Embryonic facial prominence (tissue), 1 donor: ENCODE measurements at regions not wholly inside any gene's neighbourhood (a gene's known extent, or its start where the extent isn't known, plus 50 kb on each side); places are given as distances from the start of the nearest gene placed in this dataset.

Experiments used
- DNase-seq: peaks from one replicate; pipeline ENCODE4 v3.0.0-alpha.2; 2016; ENCODE audit errors: extremely low spot score

DNA sequence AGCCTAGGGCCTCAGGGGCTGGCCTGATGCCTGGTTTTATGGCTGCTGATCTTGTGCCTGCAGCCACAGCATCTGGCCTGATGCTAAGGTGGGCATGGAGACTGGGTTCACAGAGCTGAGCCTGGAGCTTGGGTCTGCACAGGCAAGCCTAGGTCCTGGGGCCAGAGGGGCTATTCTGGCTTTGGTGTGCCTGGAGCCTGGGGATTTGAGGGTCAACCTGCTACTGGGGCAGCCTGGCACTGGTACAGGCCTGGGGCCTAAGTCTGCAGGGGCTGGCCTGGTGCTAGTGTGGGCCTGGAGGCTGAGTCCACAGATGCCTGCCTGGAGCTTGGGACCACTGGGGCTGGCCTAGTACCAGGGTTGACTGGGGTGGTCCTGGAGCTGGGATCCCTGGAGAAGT, 481.8 kb upstream of the GHITM start:
- DNase-seq = no peak

DNA sequence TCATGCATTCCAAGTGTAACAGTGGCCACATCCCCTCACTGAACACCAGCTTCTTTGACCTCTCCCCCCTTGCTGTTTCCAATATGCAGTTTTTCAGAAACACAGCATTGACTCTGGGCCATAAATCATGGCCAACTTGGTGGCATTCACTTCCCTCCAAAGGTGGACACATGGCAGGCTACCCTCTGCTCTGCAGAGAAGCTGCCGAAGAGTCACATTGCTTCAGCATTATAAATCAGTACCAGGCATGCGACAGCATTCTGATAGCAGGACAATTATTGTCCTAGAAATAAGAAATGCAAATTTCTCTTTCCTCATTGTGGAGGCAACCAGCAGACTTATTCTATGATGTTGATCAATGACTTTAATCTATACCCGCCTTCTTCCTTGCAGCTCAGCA, 475.4 kb upstream of the GHITM start:
- no peak for DNase-seq

DNA sequence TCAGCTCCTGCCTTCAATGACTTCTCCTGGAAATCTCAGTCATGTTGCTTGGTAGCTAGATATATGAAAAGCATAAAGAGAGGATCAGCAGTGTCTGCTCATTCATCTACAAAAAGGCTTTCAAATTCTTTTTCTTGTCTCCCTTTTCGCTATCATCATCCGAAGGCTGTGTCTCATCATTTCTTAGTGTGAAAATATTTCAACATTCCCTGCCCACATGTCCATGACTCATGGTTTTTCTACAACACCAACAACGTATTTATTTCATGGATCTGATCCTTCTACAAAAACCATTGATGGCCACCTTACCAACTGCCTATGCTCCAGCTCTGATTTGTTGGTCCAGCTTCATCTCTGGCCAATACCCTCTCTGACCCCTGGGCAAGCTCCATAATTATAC, 472.5 kb upstream of the GHITM start:
- DNase-seq = no peak

DNA sequence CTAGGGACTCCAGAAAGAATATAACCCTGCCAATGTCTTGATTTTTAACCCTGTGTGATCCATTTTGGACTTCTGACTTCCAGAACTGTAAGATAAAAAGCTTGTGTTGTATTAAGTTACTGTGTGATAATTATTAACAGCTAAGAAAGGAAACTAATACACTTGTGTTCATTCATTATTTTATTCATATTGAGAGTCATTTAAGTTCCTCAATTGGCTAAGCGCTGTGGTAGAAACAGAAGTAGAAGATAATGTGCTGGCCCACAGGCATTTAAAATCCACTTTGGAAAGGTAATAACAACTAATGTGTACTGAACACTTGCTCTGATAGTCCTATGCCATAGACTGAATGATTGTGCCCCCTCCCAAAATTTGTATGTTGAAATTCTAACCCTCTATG, 471.7 kb upstream of the GHITM start:
- DNase-seq = no peak

DNA sequence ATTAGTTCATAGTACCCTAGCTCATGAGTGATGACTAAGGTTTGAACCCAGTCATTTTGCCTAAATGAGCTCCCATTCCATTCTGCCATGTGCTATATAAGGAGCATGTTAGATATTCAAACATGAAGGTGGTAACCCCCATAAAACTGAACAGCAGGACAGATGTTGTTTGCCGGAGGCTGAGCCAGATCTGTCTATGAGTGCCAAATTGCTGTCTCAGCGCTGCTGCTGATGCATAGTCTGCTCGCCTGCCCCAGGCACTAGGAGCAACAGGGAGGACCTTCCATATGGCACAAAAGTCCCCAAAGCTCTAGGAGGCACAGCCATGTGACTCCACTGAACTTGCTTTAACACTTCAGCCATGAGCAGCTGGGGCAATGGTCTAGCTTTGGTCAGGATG, 466.0 kb upstream of the GHITM start:
- no peak for DNase-seq

DNA sequence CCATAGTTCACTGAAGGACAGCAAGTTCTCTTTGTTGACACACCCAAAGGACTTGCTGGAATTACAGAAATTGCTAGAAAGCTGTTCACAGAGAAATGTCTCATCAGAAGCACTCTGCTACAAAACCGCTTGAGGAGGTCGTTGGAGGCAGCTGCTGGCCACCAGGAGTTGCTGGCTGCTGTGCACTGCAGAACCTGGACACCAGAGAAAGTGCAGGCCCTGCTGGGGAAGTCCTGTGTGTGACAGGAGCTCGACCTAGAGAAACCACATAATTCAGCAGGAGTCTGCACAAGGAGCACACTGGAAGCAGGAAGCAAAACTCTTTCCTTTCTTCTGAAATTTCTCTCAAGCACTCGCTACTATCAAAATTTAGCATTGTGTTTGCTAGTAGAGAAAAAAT, 461.5 kb upstream of the GHITM start:
- no peak for DNase-seq

DNA sequence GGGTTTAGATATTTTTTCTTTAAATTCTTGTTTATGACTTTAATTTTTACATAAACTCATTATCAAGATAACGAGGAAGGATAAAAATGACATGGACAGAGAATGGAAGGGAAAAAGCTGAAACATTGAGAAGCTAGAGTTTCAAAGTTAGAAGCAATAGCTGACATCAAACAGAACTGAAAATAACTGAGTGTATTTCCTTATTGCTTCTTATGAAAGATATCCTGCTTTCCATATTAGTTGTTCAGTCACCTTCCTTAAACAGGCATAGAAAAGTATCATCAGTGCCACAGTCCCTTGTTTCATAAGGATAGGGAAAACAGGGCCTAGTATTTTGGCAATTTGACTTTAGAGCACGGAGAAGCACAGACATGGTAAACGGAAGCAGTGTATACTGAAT, 460.5 kb upstream of the GHITM start:
- no peak for DNase-seq

DNA sequence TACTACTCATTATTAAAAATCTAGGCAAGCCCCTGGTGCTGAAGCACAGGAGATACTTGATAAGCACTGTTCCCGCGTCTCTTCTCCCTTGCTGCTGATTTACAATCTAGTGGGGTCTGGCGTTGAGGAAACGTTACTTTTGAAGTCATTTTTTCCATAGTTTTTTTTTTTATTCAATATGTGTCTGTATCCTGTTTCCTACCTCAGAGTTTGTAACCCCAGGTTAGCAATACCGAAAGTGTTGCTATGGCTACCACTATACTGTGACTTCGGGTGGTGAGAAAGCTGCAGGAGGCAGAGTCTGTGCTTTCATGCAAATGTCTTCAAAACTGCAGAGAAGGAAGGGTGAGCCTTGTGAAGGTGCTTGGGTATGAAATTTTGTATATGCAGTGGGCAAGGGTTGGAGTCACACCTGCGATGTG, 458.8 kb upstream of the GHITM start:
- DNase-seq = no peak

DNA sequence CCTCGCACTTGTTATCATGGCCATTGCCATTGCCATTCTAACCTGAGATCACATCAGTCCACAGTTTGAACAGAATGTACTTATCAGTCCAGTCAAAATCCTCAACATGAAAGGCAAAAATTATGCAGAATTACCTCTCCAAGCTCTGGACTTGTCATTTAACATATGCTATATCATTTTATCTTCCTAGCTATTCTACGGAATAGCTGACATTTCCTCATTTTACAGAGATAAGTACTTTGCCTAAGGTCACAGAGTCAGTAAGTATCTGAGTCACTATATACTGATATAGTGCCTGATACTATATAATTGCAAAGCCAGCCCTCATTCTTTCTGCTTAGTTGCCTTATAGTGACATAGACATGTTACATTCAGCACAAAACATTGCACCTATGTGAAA, 456.9 kb upstream of the GHITM start:
- DNase-seq = no peak

DNA sequence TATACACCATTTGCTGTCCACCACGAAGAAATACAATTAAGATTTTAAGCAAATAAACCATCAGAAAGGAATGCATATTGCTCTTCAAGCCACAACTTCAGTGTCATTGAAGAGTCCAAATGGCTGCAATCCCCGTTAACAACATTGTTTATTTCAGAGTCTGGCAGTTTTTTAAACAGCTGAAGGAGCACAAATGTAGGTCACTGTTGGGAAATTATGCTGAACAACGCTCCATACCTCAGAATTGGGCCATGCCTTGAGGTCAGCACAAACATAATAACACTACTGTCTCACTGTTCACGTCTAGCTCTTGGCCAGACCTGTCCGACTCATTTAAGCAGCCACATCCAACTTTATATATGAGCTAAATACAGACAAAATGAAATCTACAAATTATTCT, 453.9 kb upstream of the GHITM start:
- no peak for DNase-seq

DNA sequence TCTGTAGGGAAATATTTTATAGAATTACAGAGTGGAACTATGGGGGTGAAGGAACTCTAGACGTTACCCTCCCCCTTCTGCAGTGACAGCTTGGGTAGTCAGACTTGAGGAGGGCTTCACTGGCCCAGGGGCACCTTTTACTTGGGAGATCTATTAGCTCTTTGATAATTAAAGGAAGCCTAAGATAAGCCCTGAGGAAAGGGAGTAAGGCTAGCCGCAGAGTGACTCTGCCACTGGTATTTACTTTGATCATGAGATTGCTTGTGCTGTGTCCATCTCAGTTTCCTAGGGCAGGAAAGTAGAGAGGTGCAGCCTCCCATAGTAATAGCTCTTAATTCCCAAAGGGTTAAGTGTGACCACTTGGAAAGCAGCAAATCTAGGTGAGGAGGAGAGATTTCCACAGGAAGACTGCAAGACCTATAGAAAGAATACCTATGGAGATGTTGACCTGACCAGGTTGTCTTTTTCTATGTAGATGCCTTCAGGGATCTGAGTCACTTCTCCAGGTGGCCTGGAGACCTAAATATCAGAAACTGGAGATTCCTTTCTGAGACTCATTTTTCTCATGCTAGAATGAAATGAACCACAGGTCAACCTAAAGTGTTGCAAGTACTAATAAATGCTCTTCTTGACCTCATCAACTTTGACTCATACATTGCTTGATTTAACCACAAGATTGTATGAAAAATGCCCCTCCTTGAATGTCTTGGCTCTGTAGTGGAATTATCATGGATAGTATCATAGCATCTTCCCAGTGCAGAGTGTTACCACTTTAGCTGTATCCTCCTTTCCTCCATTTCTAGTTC, 447.3 kb upstream of the GHITM start:
- no peak for DNase-seq

DNA sequence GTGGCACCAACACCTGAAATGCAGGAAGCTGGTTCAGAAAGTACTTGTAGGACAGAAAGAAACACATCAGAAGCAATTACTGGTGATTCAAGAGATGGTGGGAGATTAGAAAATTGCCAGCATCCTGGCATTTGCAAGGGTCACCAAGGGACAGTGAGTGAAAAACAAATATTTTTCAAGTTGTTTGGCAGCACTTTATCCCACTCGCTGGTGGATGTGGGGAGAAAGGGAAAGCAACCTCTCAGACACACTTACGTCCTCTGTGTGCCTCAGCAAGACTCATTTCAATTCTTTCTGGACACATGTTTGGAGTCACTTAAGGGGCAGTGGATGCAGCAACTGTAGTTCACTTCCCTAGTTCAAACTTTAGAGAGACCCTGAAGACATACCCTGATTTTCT, 440.4 kb upstream of the GHITM start:
- DNase-seq = no peak

DNA sequence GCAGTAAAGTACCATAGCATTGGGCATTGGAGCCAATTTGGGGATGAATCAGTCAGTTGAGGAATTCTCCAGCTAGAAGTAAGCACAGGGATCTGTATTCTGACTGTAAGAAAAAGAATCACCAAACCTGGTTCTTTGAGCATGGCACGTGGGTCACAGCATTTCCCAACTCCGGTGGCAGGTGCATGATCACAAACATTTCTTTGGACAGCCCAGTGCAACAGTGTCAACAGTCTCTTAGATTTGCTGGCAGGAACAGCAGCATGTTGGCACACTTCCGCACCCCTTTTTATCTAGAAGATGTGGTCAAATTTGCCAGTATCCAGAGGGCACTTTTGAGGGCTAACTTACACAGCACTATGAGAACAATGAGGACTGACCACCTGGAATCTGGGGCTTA, 437.5 kb upstream of the GHITM start:
- no peak for DNase-seq

DNA sequence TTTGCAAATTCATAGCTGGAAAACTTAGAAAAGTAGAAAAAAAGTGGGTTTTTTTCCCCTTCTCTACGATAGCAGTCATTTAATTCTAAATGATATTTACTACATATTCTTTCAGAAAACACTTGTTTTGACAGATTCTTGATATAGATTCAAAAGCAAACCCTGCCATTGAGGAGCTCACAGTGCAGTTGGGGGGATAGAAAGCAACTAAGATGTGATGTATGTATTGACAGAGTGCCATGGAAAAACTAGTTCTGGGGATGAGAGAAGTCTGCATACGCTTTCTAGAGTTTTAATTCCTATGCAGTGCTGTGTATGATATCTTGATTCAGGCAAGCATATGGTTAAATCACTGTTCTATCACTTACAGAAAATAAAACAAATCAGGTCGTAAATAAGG, 436.6 kb upstream of the GHITM start:
- DNase-seq = no peak

DNA sequence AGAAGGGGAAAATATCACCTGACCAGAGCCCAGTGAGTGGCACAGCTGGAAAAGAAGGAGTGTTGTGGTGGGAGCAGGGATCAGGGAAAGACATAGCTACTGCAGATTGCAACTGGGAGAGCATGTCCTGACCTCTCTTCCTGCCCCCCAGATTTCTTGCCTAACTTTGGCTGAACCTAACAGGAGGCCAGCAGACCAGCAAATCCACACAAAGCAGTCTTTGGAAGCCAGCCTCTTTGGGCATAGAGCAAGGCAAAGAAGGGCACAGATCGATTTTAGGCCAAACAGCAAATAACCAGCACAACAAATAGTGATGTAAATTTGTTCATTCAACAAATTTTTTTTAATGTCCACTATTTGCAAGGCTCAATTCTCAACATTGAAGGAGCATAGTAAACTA, 433.2 kb upstream of the GHITM start:
- DNase-seq = no peak

DNA sequence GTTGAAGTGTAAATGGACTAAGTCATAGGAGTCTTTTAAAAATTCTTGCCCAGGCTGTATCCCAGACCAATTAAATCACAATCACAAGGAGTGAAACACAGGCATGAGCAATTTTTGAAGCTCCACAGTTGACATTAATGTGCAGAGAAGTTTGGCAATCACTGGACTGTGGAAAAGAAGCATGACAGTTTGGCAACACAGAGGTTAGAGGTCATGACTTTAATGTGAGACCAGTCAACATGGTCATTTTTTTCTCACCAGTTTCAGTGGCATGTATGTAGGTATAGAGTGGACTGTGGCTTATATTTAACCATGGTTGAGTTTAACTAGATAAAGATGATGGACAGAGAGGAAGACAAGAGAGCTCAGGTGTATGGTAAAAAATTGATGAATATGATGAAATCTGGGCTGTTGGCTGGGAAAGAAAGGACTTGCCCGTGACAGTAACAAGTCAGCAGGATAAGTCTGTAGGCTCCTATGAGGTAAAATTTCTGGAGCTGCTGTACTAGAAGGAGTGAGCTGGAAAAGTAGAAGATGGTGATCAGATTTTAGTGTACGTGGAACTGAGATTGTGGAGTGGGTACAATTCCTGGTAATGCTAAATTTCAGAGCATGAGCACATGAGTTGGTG, 432.2 kb upstream of the GHITM start:
- no peak for DNase-seq

DNA sequence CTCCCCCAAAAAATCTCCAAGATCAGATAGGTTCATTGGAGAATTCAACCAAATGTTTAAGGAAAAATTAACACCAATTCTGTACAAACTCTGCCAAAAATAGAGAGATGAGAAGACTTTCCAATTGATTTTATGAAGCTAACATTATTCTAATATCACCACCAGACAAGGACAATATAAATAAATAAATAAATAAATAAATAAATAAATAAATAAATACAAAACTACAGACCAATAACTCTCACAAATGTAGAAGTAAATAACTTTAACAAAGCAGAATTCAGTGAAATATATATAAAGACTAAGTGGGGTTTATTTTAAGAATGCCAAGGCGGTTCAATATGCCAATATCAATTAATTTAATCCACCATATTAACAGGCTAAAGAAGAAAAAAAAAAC, 425.9 kb upstream of the GHITM start:
- DNase-seq = no peak

DNA sequence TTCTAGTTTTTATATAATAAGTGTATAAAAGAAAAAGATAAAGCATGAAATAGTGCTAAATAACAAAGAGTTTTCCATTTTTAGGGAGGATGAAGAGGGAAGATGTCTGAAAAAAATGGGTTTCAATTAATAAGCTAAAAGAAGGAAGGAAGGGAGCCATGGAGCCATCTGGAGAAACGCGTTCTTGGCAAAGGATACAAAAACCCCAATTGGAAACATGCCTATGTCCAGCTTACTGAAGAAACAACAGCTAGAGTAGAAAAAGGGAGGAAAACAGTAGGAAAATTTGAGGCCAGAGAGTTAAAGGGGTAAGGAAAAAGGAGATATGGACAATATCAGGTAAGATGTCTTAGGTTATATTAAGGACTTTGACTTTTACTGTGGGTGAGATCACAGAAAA, 416.2 kb upstream of the GHITM start:
- DNase-seq = no peak

DNA sequence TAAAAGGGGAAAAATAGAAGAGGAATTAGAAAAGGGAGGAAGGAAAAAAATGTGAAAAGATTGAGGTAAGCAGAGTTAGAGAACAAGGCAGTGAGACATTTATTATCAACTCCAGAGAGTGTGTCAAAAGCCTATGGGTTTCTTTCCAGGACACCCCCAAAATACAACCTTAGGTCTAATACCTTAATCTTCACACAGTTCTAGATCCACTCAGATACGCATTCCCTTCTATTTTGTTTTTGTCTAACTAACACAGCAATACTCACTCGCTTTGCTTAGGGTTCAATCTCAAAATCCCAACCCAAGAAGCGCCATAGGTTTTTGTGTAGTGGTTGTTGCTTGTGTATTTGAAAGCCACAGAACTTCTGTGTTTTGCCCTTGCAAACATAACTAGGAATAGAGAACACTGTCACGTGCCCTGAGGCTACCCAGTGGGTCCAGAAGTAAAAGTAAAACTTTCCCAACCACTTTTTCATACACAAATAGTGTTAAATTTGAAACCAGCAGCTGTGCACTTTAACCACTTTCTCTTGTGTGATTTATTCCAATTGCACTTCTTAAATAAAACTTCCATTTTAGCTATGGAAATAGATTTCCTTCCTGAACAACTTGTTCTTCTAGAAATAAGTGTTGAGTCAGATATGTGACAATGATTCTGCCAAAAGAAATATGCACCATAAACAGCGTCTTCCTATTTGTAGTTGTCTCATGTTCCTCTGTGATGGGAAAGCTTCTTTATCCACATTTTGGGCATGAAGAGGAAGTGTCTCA, 414.7 kb upstream of the GHITM start:
- DNase-seq = no peak

DNA sequence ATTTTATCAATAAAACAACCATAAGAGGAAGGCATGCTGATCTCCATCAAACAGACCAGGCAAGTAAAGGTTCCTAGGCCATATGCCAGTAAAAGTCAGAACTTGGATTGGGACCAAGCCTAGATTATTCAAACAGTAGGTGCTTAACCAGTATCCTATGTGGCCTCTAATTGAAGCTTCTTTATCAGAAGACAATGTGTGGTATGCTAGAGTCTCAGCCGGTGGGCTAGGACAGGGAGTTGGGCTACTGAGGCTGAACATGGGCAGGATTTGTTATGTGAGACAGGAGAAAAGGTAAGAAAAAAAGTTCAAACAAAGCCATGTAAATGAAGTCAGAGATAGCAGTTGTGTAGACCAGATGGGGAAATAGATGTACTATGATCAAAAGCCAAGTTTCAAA, 413.7 kb upstream of the GHITM start:
- DNase-seq = no peak

DNA sequence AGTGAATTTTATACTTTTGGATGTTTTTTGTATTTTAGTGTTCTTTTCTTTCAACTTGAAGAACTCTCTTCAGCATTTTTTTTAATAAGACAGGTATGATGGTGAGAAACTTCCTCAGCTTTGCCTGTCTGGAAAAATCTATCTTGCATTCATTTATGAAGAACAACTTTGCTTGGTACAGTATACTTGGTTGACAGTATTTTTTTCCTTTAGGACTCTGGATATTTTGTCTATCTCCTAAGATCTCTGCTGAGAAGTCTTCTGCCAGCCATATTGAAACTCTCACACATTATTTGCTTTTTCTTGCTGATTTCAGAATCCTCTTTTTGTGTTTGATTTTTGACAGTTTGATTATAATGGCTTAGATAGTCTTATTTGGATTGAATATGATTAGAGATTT, 405.0 kb upstream of the GHITM start:
- DNase-seq = no peak

DNA sequence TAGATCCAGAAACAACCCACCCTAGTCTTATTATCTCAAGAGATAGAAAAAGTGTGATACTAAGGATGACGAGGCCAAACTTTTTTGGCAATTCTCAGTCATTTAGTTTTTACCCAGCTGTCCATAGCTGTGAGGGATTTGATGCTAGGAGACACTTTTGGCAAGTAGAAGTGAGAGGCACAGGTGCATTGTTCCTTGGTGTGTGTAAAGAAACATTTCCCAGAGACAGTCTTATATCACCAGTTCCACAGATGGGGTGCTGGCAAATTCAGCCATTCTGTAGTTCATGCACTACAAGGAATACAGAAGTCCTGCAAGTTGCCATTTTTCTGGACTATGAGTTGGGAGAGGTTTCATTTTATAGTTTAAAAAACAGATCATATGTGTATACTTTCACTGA, 403.3 kb upstream of the GHITM start:
- no peak for DNase-seq

DNA sequence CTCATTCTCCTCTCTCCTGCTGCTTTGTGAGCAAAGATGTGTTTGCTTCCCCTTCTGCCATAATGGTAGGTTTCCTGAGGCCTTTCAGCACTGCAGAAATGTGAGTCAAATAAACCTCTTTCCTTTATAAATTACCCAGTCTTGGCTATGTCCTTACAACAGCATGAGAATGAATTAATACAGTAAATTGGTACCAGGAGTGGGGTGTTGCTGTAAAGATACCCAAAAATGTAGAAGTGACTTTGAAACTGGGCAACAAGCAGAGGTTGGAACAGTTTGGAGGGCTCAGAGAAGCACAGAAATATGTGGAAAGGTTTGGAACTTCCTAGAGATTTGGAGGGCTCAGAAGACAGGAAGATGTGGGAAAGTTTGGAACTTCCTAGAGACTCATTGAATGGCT, 388.7 kb upstream of the GHITM start:
- no peak for DNase-seq
